ENCODE measurements at regions not wholly inside any gene's neighbourhood (a gene's known extent, or its start where the extent isn't known, plus 50 kb on each side); places are given as distances from the start of the nearest gene placed in this dataset.

- TF ChIP-seq CTCF (IDR thresholded peaks at IDR 0.05; ENCODE audit: insufficient read depth, low read length, missing control alignments): no peak
- no peak overlapping the region for H3K4me3 ChIP-seq (ENCODE audit: low read depth, low read length)
- DNase-seq (ENCODE audit: low read depth, low spot score): peak; percentile 66
- POLR2A ChIA-PET: interaction anchor here (1.0 kb wide), 1 partner anchor 71 kb away, joined by 4 read pairs; no protein-coding TSS in a partner anchor
- CTCF ChIA-PET: interaction anchor here (0.7 to 2.0 kb wide), 4 partner anchors 13 to 559 kb away, joined by 3 to 5 read pairs (median 4); no protein-coding TSS in a partner anchor
Measured at GRCh38 chr9:88747768-88748167, 212.8 kb downstream of the NXNL2 start.

- no peak overlapping the region for H3K4me3 ChIP-seq (ENCODE audit: low read depth, low read length)
- ChIA-PET CTCF (interaction anchor here (2.0 kb wide), 2 partner anchors 26 to 252 kb away, joined by 4 read pairs; no protein-coding TSS in a partner anchor), POLR2A (interaction anchor here (1.0 kb wide), 1 partner anchor 70 kb away, joined by 4 read pairs; no protein-coding TSS in a partner anchor)
- no peak for TF ChIP-seq CTCF (IDR thresholded peaks at IDR 0.05; ENCODE audit: insufficient read depth, low read length, missing control alignments)
- no peak for DNase-seq (ENCODE audit: low read depth, low spot score)
Measured at GRCh38 chr9:88748566-88749261, 213.7 kb downstream of the NXNL2 start.

GRCh38 chr9:88749420-88749819 lies 214.4 kb downstream of the NXNL2 start:
- DNase-seq (ENCODE audit: low read depth, low spot score): peak; percentile 69
- H3K4me3 ChIP-seq (ENCODE audit: low read depth, low read length): no peak overlapping the region
- CTCF ChIA-PET: interaction anchor here (2.0 kb wide), 1 partner anchor 252 kb away, joined by 4 read pairs; no protein-coding TSS in a partner anchor
- TF ChIP-seq CTCF (IDR thresholded peaks at IDR 0.05; ENCODE audit: insufficient read depth, low read length, missing control alignments): no peak
- POLR2A ChIA-PET: no interaction called here

- no peak for TF ChIP-seq CTCF (IDR thresholded peaks at IDR 0.05; ENCODE audit: insufficient read depth, low read length, missing control alignments)
- ChIA-PET POLR2A (no interaction called here), CTCF (no interaction called here)
- DNase-seq (ENCODE audit: low read depth, low spot score): no peak
- H3K4me3 ChIP-seq (ENCODE audit: low read depth, low read length): no peak overlapping the region
Measured at GRCh38 chr9:88750832-88751360, 215.9 kb downstream of the NXNL2 start.

- CTCF ChIA-PET: no interaction called here
- no peak overlapping the region for H3K4me3 ChIP-seq (ENCODE audit: low read depth, low read length)
- POLR2A ChIA-PET: no interaction called here
- DNase-seq (ENCODE audit: low read depth, low spot score): no peak
- TF ChIP-seq CTCF (IDR thresholded peaks at IDR 0.05; ENCODE audit: insufficient read depth, low read length, missing control alignments): no peak
Measured at GRCh38 chr9:88751781-88752180, 216.8 kb downstream of the NXNL2 start.

- CTCF ChIA-PET: interaction anchor here (1.4 kb wide), 1 partner anchor 18 kb away, joined by 3 read pairs; no protein-coding TSS in a partner anchor
- DNase-seq (ENCODE audit: low read depth, low spot score): no peak
- no peak for TF ChIP-seq CTCF (IDR thresholded peaks at IDR 0.05; ENCODE audit: insufficient read depth, low read length, missing control alignments)
- no peak overlapping the region for H3K4me3 ChIP-seq (ENCODE audit: low read depth, low read length)
- POLR2A ChIA-PET: no interaction called here
Measured at GRCh38 chr9:88753691-88754367, 218.9 kb downstream of the NXNL2 start.

All from AG04449 (cell line).